C4-2B (cell line): ENCODE measurements at regions not wholly inside any gene's neighbourhood (a gene's known extent, or its start where the extent isn't known, plus 50 kb on each side); places are given as distances from the start of the nearest gene placed in this dataset.

ENCODE experiments used
- ZFX ChIP-seq: fragments of 450-650 bp; IDR thresholded peaks from 2 replicates; pipeline ENCODE4 v1.6.1; 2017
- TF ChIP-seq, protein P1 (sequence below): fragments of 450-650 bp; conservative IDR thresholded peaks from 2 replicates; pipeline ENCODE4 v1.5.1; 2017; ENCODE audit warnings: mild to moderate bottlenecking

- TF ChIP-seq, protein P1, sequence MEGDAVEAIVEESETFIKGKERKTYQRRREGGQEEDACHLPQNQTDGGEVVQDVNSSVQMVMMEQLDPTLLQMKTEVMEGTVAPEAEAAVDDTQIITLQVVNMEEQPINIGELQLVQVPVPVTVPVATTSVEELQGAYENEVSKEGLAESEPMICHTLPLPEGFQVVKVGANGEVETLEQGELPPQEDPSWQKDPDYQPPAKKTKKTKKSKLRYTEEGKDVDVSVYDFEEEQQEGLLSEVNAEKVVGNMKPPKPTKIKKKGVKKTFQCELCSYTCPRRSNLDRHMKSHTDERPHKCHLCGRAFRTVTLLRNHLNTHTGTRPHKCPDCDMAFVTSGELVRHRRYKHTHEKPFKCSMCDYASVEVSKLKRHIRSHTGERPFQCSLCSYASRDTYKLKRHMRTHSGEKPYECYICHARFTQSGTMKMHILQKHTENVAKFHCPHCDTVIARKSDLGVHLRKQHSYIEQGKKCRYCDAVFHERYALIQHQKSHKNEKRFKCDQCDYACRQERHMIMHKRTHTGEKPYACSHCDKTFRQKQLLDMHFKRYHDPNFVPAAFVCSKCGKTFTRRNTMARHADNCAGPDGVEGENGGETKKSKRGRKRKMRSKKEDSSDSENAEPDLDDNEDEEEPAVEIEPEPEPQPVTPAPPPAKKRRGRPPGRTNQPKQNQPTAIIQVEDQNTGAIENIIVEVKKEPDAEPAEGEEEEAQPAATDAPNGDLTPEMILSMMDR: no peak
- TF ChIP-seq ZFX: no peak
Measured at GRCh38 chr5:175162036-175162435, 281.9 kb downstream of the DRD1 start.
